ENCODE measurements at regions not wholly inside any gene's neighbourhood (a gene's known extent, or its start where the extent isn't known, plus 50 kb on each side); places are given as distances from the start of the nearest gene placed in this dataset.

- no peak for DNase-seq
- Histone ChIP-seq H3K9me3 (no peaks in the 10 kb centered on the region), H3K27ac (no peak overlapping the region), H3K36me3 (ENCODE audit: insufficient read depth in 1 of 2, low read depth in 1 of 2) (no peaks in the 10 kb centered on the region), H3K4me3 (no peak overlapping the region), H3K27me3 (ENCODE audit: insufficient read depth in 3 of 3, low read length in 2 of 3) (no peaks in the 10 kb centered on the region), H3K4me1 (no peaks in the 10 kb centered on the region)
- intact Hi-C loops (cut with DNase I), result no loop called here
- no peak for TF ChIP-seq CTCF (IDR thresholded peaks at IDR 0.05)
- 88 to 95% (median 89%) methylated on average over 4 of the region's 4 CpGs for WGBS, 3 donors
- ATAC-seq, result no peak
Measured at GRCh38 chr5:93252165-93252564, 328.9 kb downstream of the NR2F1-AS1 start.

- Histone ChIP-seq H3K4me3 (no peak overlapping the region), H3K27ac (no peak overlapping the region), H3K4me1 (no peaks in the 10 kb centered on the region), H3K9me3 (no peaks in the 10 kb centered on the region), H3K36me3 (ENCODE audit: insufficient read depth in 1 of 2, low read depth in 1 of 2) (no peaks in the 10 kb centered on the region), H3K27me3 (ENCODE audit: insufficient read depth in 3 of 3, low read length in 2 of 3) (no peaks in the 10 kb centered on the region)
- DNase-seq, result no peak
- ATAC-seq, result no peak
- intact Hi-C loops (cut with DNase I), result no loop called here
- 92 to 95% (median 92%) methylated on average over 2 of the region's 2 CpGs for WGBS, 3 donors
- TF ChIP-seq CTCF (IDR thresholded peaks at IDR 0.05), result no peak
Measured at GRCh38 chr5:93251347-93251746, 329.7 kb downstream of the NR2F1-AS1 start.

- no peak for TF ChIP-seq CTCF (IDR thresholded peaks at IDR 0.05)
- DNase-seq (no peak), ATAC-seq (no peak)
- Histone ChIP-seq H3K9me3 (no peaks in the 10 kb centered on the region), H3K27ac (no peak overlapping the region), H3K4me3 (no peak overlapping the region), H3K36me3 (ENCODE audit: insufficient read depth in 1 of 2, low read depth in 1 of 2) (no peaks in the 10 kb centered on the region), H3K4me1 (no peaks in the 10 kb centered on the region), H3K27me3 (ENCODE audit: insufficient read depth in 3 of 3, low read length in 2 of 3) (no peaks in the 10 kb centered on the region)
- WGBS, 3 donors, result 34 to 40% (median 36%) methylated on average over 2 of the region's 2 CpGs
- intact Hi-C loops (cut with DNase I), result no loop called here
Measured at GRCh38 chr5:93250424-93250823, 330.6 kb downstream of the NR2F1-AS1 start.

GRCh38 chr5:93249651-93250289 lies 331.2 kb downstream of the NR2F1-AS1 start:
- no peak overlapping the region for H3K4me3 ChIP-seq
- H3K9me3 ChIP-seq, result no peaks in the 10 kb centered on the region
- no peaks in the 10 kb centered on the region for H3K4me1 ChIP-seq
- intact Hi-C loops (cut with DNase I), result no loop called here
- WGBS, 3 donors, result 36 to 48% (median 41%) methylated on average over 11 of the region's 11 CpGs
- TF ChIP-seq CTCF (IDR thresholded peaks at IDR 0.05), result no peak
- no peaks in the 10 kb centered on the region for H3K36me3 ChIP-seq (ENCODE audit: insufficient read depth in 1 of 2, low read depth in 1 of 2)
- ATAC-seq, result no peak
- H3K27me3 ChIP-seq (ENCODE audit: insufficient read depth in 3 of 3, low read length in 2 of 3), result no peaks in the 10 kb centered on the region
- DNase-seq, result peak in 1 of 2 donors; percentile 35
- H3K27ac ChIP-seq, result no peak overlapping the region

- Histone ChIP-seq H3K27me3 (ENCODE audit: insufficient read depth in 3 of 3, low read length in 2 of 3) (no peaks in the 10 kb centered on the region), H3K36me3 (ENCODE audit: insufficient read depth in 1 of 2, low read depth in 1 of 2) (no peaks in the 10 kb centered on the region), H3K9me3 (no peaks in the 10 kb centered on the region), H3K4me1 (no peaks in the 10 kb centered on the region), H3K27ac (no peak overlapping the region), H3K4me3 (no peak overlapping the region)
- ATAC-seq (no peak), DNase-seq (no peak)
- 64 to 75% (median 71%) methylated on average over 3 of the region's 3 CpGs for WGBS, 3 donors
- no peak for TF ChIP-seq CTCF (IDR thresholded peaks at IDR 0.05)
- intact Hi-C loops (cut with DNase I), result no loop called here
Measured at GRCh38 chr5:93247105-93247504, 333.9 kb downstream of the NR2F1-AS1 start.
